ENCODE measurements at regions not wholly inside any gene's neighbourhood (a gene's known extent, or its start where the extent isn't known, plus 50 kb on each side); places are given as distances from the start of the nearest gene placed in this dataset.
"Not testable (repeated sequence)": the region's sequence is repeated elsewhere in the genome, so short reads cannot be mapped to it uniquely, and the experiment has no call there.

DNA sequence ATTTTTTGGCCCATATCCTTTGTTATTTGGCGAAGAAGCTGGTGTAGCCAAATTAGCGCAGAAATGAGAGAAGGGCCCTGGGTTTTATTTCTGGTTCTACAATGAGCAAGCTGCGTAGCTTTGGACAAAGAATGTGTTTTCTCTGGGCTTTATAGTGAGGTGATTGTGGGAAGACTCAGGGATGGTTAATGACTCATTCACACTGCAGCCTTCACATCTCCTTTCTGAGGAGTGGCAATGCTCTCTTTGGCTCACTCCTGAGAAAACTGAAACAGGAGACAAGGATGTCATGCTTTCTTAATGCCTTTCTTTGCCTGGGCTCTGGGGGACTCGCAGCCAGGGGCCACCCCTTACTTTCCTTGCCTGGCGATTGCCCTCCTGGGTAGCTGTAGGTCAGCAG is 271.0 kb upstream of the PODXL start:
- Histone ChIP-seq H3K27me3 (ENCODE audit: control insufficient read depth in 3 of 3, insufficient read depth in 3 of 3, low read length in 3 of 3) (peaks cover 0 to 11% (median 2%) of the 10 kb centered on the region in 3 donors), H3K9me3 (ENCODE audit: control insufficient read depth in 2 of 2, insufficient read depth in 1 of 2, low read depth in 1 of 2, low read length in 1 of 2) (peaks cover 1 to 3% of the 10 kb centered on the region in 2 donors), H3K36me3 (ENCODE audit: control insufficient read depth in 3 of 3, insufficient read depth in 2 of 3, low read depth in 1 of 3, low read length in 3 of 3) (no peaks in the 10 kb centered on the region), H3K27ac (ENCODE audit: low read depth in 1 of 3, low read length in 2 of 3) (no peak overlapping the region), H3K4me1 (ENCODE audit: control insufficient read depth in 3 of 3, insufficient read depth in 2 of 3, low read depth in 1 of 3, low read length in 2 of 3) (no peaks in the 10 kb centered on the region), H3K4me3 (ENCODE audit: low read depth in 1 of 3, low read length in 3 of 3) (no peak overlapping the region)
- no peak for FAIRE-seq
- 75 to 83% (median 83%) methylated on average over 5 of the region's 5 CpGs for WGBS, 3 donors
- no peak for DNase-seq

DNA sequence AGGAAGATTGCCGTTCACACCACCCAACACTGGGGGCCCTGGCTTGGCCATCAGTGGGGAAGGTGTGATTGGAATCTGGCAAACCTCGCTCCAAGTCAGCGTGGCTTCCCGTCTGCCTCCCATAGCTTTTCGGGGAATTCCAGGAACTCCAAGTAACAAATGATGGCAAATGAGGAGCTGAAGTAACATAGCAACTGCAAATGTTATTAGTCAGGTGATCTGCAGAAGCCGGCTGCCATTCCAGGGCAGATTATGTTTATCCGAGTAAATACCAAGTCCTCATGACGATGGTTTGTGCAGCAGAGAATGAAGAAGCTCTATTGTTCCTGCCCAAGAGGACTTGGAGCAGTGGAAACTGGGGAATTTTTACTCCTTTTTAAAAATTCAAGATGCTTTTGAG is 270.5 kb upstream of the PODXL start:
- Histone ChIP-seq H3K36me3 (ENCODE audit: control insufficient read depth in 3 of 3, insufficient read depth in 2 of 3, low read depth in 1 of 3, low read length in 3 of 3) (no peaks in the 10 kb centered on the region), H3K4me3 (ENCODE audit: low read depth in 1 of 3, low read length in 3 of 3) (no peak overlapping the region), H3K9me3 (ENCODE audit: control insufficient read depth in 2 of 2, insufficient read depth in 1 of 2, low read depth in 1 of 2, low read length in 1 of 2) (peaks cover 1 to 3% of the 10 kb centered on the region in 2 donors), H3K27me3 (ENCODE audit: control insufficient read depth in 3 of 3, insufficient read depth in 3 of 3, low read length in 3 of 3) (peaks cover 0 to 11% (median 2%) of the 10 kb centered on the region in 3 donors), H3K27ac (ENCODE audit: low read depth in 1 of 3, low read length in 2 of 3) (no peak overlapping the region), H3K4me1 (ENCODE audit: control insufficient read depth in 3 of 3, insufficient read depth in 2 of 3, low read depth in 1 of 3, low read length in 2 of 3) (no peaks in the 10 kb centered on the region)
- WGBS, 3 donors = 39 to 47% (median 45%) methylated on average over 8 of the region's 8 CpGs
- peak in 1 of 2 donors; percentile 8 for DNase-seq
- no peak for FAIRE-seq

DNA sequence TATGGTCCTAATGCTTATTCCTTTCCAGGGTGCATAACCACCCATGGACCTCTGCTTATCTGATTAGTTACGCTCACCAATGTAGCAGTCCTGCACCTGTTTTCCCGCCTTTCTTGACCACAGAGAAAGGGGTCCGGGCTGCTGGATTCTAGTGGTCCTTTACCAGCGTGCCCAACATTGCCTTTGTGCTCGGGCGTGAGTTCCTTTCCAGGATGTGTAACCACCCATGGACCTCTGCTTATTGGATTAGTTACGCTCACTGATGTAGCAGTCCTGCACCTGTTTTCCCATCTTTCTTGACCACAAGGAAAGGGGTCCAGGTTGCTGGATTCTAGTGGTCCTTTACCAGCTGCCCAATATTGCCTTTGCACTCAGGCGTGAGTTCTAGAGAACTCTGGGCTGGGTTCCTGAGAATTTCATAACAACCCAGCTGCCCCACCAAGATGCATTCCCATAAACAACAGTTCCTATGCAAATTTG is 267.6 kb upstream of the PODXL start:
- FAIRE-seq; DNase-seq; H3K27ac ChIP-seq (ENCODE audit: low read depth in 1 of 3, low read length in 2 of 3); H3K36me3 ChIP-seq (ENCODE audit: control insufficient read depth in 3 of 3, insufficient read depth in 2 of 3, low read depth in 1 of 3, low read length in 3 of 3); H3K4me1 ChIP-seq (ENCODE audit: control insufficient read depth in 3 of 3, insufficient read depth in 2 of 3, low read depth in 1 of 3, low read length in 2 of 3); H3K4me3 ChIP-seq (ENCODE audit: low read depth in 1 of 3, low read length in 3 of 3); H3K27me3 ChIP-seq (ENCODE audit: control insufficient read depth in 3 of 3, insufficient read depth in 3 of 3, low read length in 3 of 3); H3K9me3 ChIP-seq (ENCODE audit: control insufficient read depth in 2 of 2, insufficient read depth in 1 of 2, low read depth in 1 of 2, low read length in 1 of 2): not testable (repeated sequence)
- 94% methylated on average over 8 of the region's 8 CpGs for WGBS, 3 donors

DNA sequence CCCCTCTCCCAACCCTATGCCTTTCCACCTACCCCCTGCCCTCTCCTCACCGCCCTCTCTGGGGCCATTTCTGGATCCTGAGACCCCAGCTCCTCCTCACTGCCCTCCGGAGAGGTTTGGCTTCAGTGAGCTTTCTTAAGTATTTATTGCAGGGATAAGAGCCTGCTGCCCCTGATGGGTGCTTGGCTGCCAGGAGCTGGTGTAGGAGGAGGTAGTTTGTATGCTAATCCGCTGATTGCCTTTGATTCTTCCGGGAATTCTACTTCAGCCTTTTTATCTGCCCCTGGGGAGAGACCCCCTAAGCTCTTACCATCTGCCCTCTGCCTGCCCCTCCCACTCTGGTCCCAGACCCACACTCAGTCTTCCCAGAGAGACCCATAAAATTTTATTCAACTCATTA is 263.5 kb upstream of the PODXL start:
- Histone ChIP-seq H3K9me3 (ENCODE audit: control insufficient read depth in 2 of 2, insufficient read depth in 1 of 2, low read depth in 1 of 2, low read length in 1 of 2) (no peaks in the 10 kb centered on the region), H3K4me3 (ENCODE audit: low read depth in 1 of 3, low read length in 3 of 3) (no peak overlapping the region), H3K36me3 (ENCODE audit: control insufficient read depth in 3 of 3, insufficient read depth in 2 of 3, low read depth in 1 of 3, low read length in 3 of 3) (no peaks in the 10 kb centered on the region), H3K4me1 (ENCODE audit: control insufficient read depth in 3 of 3, insufficient read depth in 2 of 3, low read depth in 1 of 3, low read length in 2 of 3) (no peaks in the 10 kb centered on the region), H3K27me3 (ENCODE audit: control insufficient read depth in 3 of 3, insufficient read depth in 3 of 3, low read length in 3 of 3) (no peaks in the 10 kb centered on the region), H3K27ac (ENCODE audit: low read depth in 1 of 3, low read length in 2 of 3) (no peak overlapping the region)
- 49 to 75% (median 57%) methylated on average over 4 of the region's 4 CpGs for WGBS, 3 donors
- DNase-seq (no peak), FAIRE-seq (no peak)

DNA sequence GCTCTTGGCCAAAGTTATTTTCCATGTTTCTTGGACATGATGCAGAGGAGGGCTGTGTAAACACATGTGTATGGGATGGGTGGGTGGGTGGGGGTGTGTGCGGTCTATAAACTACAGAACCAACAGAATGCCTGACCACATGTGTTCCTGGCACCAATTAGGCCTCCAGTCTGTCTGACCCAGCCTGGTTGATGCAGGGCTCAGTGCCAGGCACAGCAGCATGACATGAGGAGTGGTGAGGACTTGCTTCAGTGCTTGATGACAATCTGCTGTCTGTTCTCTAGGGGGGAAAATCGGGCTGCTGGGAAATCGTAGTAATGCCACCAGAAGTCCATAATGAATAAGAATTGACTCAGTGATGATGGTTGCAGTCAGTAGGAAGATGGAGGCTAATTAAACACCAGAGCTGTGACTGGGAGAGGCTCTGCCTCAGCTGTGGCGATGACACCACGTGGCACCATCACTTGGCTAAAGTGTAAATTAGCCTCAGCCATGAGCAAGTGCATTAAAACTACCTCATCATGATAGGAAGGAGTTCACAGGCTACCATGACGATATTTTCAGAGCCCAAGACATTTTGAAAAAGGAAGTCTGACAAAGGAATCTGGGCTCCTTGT is 260.1 kb upstream of the PODXL start:
- no peaks in the 10 kb centered on the region for H3K9me3 ChIP-seq (ENCODE audit: control insufficient read depth in 2 of 2, insufficient read depth in 1 of 2, low read depth in 1 of 2, low read length in 1 of 2)
- no peak overlapping the region for H3K4me3 ChIP-seq (ENCODE audit: low read depth in 1 of 3, low read length in 3 of 3)
- no peaks in the 10 kb centered on the region for H3K36me3 ChIP-seq (ENCODE audit: control insufficient read depth in 3 of 3, insufficient read depth in 2 of 3, low read depth in 1 of 3, low read length in 3 of 3)
- DNase-seq = no peak
- H3K27ac ChIP-seq (ENCODE audit: low read depth in 1 of 3, low read length in 2 of 3) = no peak overlapping the region
- no peaks in the 10 kb centered on the region for H3K27me3 ChIP-seq (ENCODE audit: control insufficient read depth in 3 of 3, insufficient read depth in 3 of 3, low read length in 3 of 3)
- WGBS, 3 donors = 76 to 85% (median 81%) methylated on average over 6 of the region's 6 CpGs
- no peaks in the 10 kb centered on the region for H3K4me1 ChIP-seq (ENCODE audit: control insufficient read depth in 3 of 3, insufficient read depth in 2 of 3, low read depth in 1 of 3, low read length in 2 of 3)
- FAIRE-seq = no peak

DNA sequence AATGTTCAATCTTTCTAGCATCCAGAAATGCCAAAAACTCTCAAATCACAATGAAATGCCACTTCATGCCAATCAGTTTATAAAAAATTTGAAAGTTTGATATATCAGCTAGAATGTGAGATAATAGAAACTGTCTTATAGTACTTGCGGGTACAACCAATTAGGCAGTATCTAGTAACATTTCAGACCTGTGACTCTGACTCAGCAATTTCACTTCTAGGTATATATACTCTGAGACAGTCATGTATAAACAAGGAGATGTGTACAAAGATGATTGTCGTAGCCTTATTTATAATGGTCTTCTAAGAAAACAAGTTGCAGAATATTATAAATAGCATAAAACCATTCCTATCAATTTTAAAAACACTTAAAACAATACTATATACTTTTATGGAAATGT is 252.3 kb upstream of the PODXL start:
- no peaks in the 10 kb centered on the region for H3K9me3 ChIP-seq (ENCODE audit: control insufficient read depth in 2 of 2, insufficient read depth in 1 of 2, low read depth in 1 of 2, low read length in 1 of 2)
- FAIRE-seq = no peak
- no peak for DNase-seq
- H3K36me3 ChIP-seq (ENCODE audit: control insufficient read depth in 3 of 3, insufficient read depth in 2 of 3, low read depth in 1 of 3, low read length in 3 of 3) = no peaks in the 10 kb centered on the region
- H3K27me3 ChIP-seq (ENCODE audit: control insufficient read depth in 3 of 3, insufficient read depth in 3 of 3, low read length in 3 of 3) = peaks cover 0 to 2% (median 0%) of the 10 kb centered on the region in 3 donors
- H3K27ac ChIP-seq (ENCODE audit: low read depth in 1 of 3, low read length in 2 of 3) = no peak overlapping the region
- no peaks in the 10 kb centered on the region for H3K4me1 ChIP-seq (ENCODE audit: control insufficient read depth in 3 of 3, insufficient read depth in 2 of 3, low read depth in 1 of 3, low read length in 2 of 3)
- no peak overlapping the region for H3K4me3 ChIP-seq (ENCODE audit: low read depth in 1 of 3, low read length in 3 of 3)
- 84 to 89% (median 84%) methylated on average over 2 of the region's 2 CpGs for WGBS, 3 donors

DNA sequence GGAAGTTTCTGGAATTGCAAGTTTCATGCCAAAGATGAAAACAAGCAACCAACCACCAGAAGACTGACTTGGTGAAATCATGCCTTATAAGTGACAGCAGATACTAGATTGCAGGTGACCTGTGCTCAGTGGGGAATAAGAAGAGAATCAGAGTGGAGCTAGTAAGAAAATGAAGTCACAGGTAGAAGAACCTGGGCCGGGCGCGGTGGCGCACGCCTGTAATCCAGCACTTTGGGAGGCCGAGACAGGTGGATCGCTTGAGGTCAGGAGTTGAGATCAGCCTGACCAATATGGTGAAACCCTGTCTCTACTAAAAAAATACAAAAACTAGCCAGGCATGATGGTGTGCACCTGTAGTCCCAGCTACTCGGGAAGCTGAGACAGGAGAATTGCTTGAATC is 251.7 kb upstream of the PODXL start:
- not testable (repeated sequence) for H3K4me3 ChIP-seq (ENCODE audit: low read depth in 1 of 3, low read length in 3 of 3); H3K9me3 ChIP-seq (ENCODE audit: control insufficient read depth in 2 of 2, insufficient read depth in 1 of 2, low read depth in 1 of 2, low read length in 1 of 2); FAIRE-seq; H3K36me3 ChIP-seq (ENCODE audit: control insufficient read depth in 3 of 3, insufficient read depth in 2 of 3, low read depth in 1 of 3, low read length in 3 of 3); H3K4me1 ChIP-seq (ENCODE audit: control insufficient read depth in 3 of 3, insufficient read depth in 2 of 3, low read depth in 1 of 3, low read length in 2 of 3); H3K27me3 ChIP-seq (ENCODE audit: control insufficient read depth in 3 of 3, insufficient read depth in 3 of 3, low read length in 3 of 3); DNase-seq; H3K27ac ChIP-seq (ENCODE audit: low read depth in 1 of 3, low read length in 2 of 3)
- 84 to 92% (median 90%) methylated on average over 8 of the region's 8 CpGs for WGBS, 3 donors

DNA sequence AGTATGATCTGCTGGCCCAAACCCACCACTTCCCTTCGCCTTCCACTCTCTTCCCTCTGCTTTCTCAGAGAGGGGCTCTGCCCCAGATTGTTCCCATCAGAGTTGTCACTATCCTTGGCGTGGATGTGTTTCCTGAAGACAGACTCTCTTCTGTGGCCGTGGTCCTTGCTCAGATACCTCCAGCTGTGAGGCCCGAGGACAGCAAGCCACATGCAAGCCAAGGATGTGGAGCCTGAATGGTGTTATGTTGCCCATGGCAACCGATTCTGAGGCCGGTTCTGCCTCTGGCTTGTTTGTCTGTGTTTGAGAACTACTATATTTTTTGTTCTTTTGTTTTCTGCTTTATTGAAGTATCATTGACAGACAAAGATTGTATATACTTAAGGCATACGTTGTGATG is 247.4 kb upstream of the PODXL start:
- Histone ChIP-seq H3K4me3 (ENCODE audit: low read depth in 1 of 3, low read length in 3 of 3) (no peak overlapping the region), H3K4me1 (ENCODE audit: control insufficient read depth in 3 of 3, insufficient read depth in 2 of 3, low read depth in 1 of 3, low read length in 2 of 3) (no peaks in the 10 kb centered on the region), H3K9me3 (ENCODE audit: control insufficient read depth in 2 of 2, insufficient read depth in 1 of 2, low read depth in 1 of 2, low read length in 1 of 2) (no peaks in the 10 kb centered on the region), H3K27ac (ENCODE audit: low read depth in 1 of 3, low read length in 2 of 3) (no peak overlapping the region), H3K27me3 (ENCODE audit: control insufficient read depth in 3 of 3, insufficient read depth in 3 of 3, low read length in 3 of 3) (peaks cover 0 to 2% (median 0%) of the 10 kb centered on the region in 3 donors), H3K36me3 (ENCODE audit: control insufficient read depth in 3 of 3, insufficient read depth in 2 of 3, low read depth in 1 of 3, low read length in 3 of 3) (no peaks in the 10 kb centered on the region)
- WGBS, 3 donors = 61 to 87% (median 63%) methylated on average over 7 of the region's 7 CpGs
- FAIRE-seq (no peak), DNase-seq (no peak)

Data from small intestine (tissue), 7 donors.